Osteoblast (primary cell): ENCODE measurements at regions not wholly inside any gene's neighbourhood (a gene's known extent, or its start where the extent isn't known, plus 50 kb on each side); places are given as distances from the start of the nearest gene placed in this dataset.

ENCODE experiments used
- DNase-seq: peaks from one replicate; pipeline ENCODE4 v3.0.0; 2011; ENCODE audit warnings: low spot score, mixed read lengths; ENCODE audit not compliant: insufficient read length; ENCODE audit errors: missing footprints
- H2AFZ ChIP-seq: 2 replicates; pipeline ENCODE4 v1.6.0; 2011; ENCODE audit warnings: mild to moderate bottlenecking, low read length
- H3K27ac ChIP-seq: 2 replicates; pipeline ENCODE4 v1.5.1; 2011; ENCODE audit warnings: mild to moderate bottlenecking, low read depth, low read length, moderate library complexity
- H3K27me3 ChIP-seq: 2 replicates; pipeline ENCODE4 v1.6.0; 2012; ENCODE audit warnings: mild to moderate bottlenecking, control low read depth, inconsistent platforms, low read length, moderate library complexity; ENCODE audit not compliant: insufficient read depth
- H3K36me3 ChIP-seq: 2 replicates; pipeline ENCODE4 v1.5.1; 2011; ENCODE audit warnings: mild to moderate bottlenecking, low read length, control low read depth, moderate library complexity; ENCODE audit not compliant: insufficient read depth
- H3K4me1 ChIP-seq: 2 replicates; pipeline ENCODE4 v1.5.1; 2011; ENCODE audit warnings: mild to moderate bottlenecking, low read length, control low read depth, moderate library complexity; ENCODE audit not compliant: insufficient read depth
- H3K4me2 ChIP-seq: 2 replicates; pipeline ENCODE4 v1.6.0; 2011; ENCODE audit warnings: mild to moderate bottlenecking, low read length; ENCODE audit not compliant: insufficient read depth
- H3K4me3 ChIP-seq: fragments of 200-600 bp; sonication (generic); 3 replicates; pipeline ENCODE4 v1.5.1; 2012; ENCODE audit warnings: mild to moderate bottlenecking, low read length, inconsistent platforms; ENCODE audit not compliant: insufficient read depth
- H3K79me2 ChIP-seq: 2 replicates; pipeline ENCODE4 v1.6.0; 2012; ENCODE audit warnings: mild to moderate bottlenecking, low read length, control low read depth, inconsistent platforms; ENCODE audit not compliant: insufficient read depth
- H3K9me3 ChIP-seq: 2 replicates; pipeline ENCODE4 v1.5.1; 2011; ENCODE audit warnings: low read depth, low read length, control low read depth
- H4K20me1 ChIP-seq: 2 replicates; pipeline ENCODE4 v1.6.0; 2012; ENCODE audit warnings: mild to moderate bottlenecking, low read length, control low read depth; ENCODE audit not compliant: insufficient read depth
- TF ChIP-seq, protein P1 (sequence below): IDR thresholded peaks from 2 replicates; pipeline ENCODE4 v1.5.1; 2011; ENCODE audit warnings: mild to moderate bottlenecking, low read depth, low read length, moderate library complexity; ENCODE audit errors: extremely low read depth

DNA sequence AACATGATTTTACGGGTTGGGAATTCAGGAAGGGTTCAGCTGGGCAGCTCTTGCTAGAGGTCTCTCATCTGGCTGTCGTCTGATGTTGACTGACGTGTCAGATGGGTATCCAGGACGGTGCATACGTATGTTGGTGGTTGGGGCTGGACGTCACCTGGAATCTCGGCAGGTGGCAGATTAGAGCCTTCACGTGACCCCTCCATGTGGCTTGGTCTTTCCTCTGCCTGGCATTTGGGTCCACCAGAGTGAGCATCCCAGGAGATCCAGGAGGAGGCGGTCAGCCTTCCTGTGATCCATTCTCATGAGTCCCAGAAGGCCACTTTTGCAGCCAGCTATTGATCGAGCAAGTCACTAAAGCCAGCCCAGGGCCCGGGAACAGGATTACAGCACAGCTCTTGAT is 202.7 kb downstream of the FOXL1 start:
- no peak overlapping the region for H3K4me3 ChIP-seq
- no peak overlapping the region for H3K27ac ChIP-seq
- H3K4me2 ChIP-seq: no peak overlapping the region
- no peaks in the 10 kb centered on the region for H4K20me1 ChIP-seq
- no peaks in the 10 kb centered on the region for H3K79me2 ChIP-seq
- no peaks in the 10 kb centered on the region for H3K9me3 ChIP-seq
- TF ChIP-seq, protein P1, sequence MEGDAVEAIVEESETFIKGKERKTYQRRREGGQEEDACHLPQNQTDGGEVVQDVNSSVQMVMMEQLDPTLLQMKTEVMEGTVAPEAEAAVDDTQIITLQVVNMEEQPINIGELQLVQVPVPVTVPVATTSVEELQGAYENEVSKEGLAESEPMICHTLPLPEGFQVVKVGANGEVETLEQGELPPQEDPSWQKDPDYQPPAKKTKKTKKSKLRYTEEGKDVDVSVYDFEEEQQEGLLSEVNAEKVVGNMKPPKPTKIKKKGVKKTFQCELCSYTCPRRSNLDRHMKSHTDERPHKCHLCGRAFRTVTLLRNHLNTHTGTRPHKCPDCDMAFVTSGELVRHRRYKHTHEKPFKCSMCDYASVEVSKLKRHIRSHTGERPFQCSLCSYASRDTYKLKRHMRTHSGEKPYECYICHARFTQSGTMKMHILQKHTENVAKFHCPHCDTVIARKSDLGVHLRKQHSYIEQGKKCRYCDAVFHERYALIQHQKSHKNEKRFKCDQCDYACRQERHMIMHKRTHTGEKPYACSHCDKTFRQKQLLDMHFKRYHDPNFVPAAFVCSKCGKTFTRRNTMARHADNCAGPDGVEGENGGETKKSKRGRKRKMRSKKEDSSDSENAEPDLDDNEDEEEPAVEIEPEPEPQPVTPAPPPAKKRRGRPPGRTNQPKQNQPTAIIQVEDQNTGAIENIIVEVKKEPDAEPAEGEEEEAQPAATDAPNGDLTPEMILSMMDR: no peak
- DNase-seq: no peak
- H3K36me3 ChIP-seq: no peaks in the 10 kb centered on the region
- H3K27me3 ChIP-seq: peaks cover 4% of the 10 kb centered on the region
- H3K4me1 ChIP-seq: peaks cover 12% of the 10 kb centered on the region
- H2AFZ ChIP-seq: no peak overlapping the region

DNA sequence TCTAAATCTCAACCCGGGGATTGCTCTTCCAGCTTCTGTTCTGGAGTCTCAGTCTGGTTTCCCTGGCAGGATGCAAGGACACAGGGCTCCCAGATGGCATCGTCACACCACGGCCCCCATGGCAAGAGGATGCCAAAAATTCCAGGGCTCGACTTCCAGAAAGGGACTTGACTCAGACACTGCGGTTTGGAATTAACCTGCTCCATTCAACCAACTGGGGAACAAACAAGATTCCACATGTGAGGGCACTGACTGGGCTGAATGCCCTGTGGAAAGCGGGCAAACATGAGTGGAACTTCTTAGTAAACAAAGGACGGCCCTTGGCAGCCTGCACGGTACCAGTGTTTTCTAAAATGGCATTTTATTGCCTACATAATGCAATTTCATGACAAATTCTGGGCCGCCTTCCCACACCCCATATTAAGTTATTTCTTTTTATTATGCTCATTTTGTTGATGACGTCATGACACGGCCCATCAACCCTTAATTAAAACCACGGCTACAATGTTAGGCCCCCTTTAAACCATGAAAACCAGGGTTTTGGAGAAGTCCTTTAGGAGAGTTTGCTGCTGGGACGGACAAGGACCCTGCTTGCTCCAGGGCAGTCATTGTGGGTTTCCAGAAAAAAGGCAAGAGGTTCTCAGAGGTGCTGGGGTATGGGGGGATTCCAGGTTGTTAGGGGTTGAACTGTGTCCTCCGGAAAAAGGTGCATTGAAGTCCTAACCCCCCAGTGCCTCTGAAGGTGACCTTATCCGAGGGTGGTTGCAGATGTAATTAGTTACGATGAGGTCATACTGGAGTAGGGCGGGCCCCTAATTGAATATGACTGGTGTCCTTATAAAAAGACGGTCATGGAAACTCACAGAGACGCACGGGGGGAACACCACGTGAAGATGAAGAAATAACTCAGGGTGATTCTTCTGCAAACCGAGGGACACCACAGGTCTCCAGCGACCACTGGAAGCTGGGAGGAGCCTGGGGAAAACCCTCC is 205.6 kb downstream of the FOXL1 start:
- Histone ChIP-seq H3K4me3 (no peak overlapping the region), H3K27ac (no peak overlapping the region), H3K79me2 (no peaks in the 10 kb centered on the region), H3K4me1 (peaks cover 12% of the 10 kb centered on the region), H3K27me3 (peaks cover 3% of the 10 kb centered on the region), H4K20me1 (no peaks in the 10 kb centered on the region), H2AFZ (no peak overlapping the region), H3K9me3 (no peaks in the 10 kb centered on the region), H3K4me2 (no peak overlapping the region), H3K36me3 (no peaks in the 10 kb centered on the region)
- no peak for DNase-seq
- TF ChIP-seq, protein P1: no peak

DNA sequence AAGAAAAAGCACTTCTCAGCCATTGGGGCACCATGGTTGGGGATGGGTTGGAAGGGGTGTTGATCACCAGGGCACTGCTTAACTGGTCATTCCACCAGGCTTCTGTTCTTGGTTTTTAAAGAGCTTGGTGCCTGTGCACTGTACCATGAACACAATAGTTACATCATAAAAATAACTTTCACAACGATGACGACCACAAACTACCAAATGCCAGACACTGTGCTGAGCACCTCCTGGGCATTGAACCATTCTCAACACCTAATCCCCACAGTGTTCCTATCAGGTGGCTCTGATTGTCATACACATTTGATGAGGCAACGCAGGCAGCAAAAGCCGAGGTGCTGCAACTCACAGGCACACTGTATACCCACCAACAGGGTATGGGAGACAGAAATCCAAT is 208.0 kb downstream of the FOXL1 start:
- TF ChIP-seq, protein P1: no peak
- no peaks in the 10 kb centered on the region for H3K79me2 ChIP-seq
- no peaks in the 10 kb centered on the region for H3K36me3 ChIP-seq
- H3K4me1 ChIP-seq: peaks cover 12% of the 10 kb centered on the region
- peaks cover 3% of the 10 kb centered on the region for H3K27me3 ChIP-seq
- no peak overlapping the region for H3K4me2 ChIP-seq
- no peaks in the 10 kb centered on the region for H4K20me1 ChIP-seq
- no peak overlapping the region for H3K27ac ChIP-seq
- DNase-seq: no peak
- no peaks in the 10 kb centered on the region for H3K9me3 ChIP-seq
- H3K4me3 ChIP-seq: no peak overlapping the region
- no peak overlapping the region for H2AFZ ChIP-seq

DNA sequence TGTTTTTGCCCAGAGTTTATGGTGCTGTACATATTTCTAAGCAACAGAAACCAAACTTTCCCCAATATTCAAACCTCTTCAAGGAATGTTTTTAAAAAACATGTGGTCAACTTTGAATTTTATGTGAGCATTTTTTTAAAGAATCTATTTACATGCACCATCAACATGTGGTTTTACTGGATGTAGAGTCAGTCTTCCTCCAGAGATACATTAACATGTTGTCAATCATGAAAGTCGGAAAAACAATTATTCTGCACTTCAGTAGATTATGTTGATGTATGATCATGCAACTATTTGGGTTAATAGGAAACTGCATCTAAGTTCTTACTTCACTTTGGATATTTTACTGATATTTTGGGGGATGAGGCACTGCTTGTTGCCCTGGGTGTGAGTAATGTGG is 208.6 kb downstream of the FOXL1 start:
- Histone ChIP-seq H3K4me2 (no peak overlapping the region), H3K27me3 (peaks cover 6% of the 10 kb centered on the region)

More for the DNA sequence above, 208.6 kb downstream of the FOXL1 start:
- DNase-seq: no peak
- no peak overlapping the region for H3K27ac ChIP-seq
- H4K20me1 ChIP-seq: no peaks in the 10 kb centered on the region
- H3K36me3 ChIP-seq: no peaks in the 10 kb centered on the region
- H3K9me3 ChIP-seq: no peaks in the 10 kb centered on the region
- peaks cover 12% of the 10 kb centered on the region for H3K4me1 ChIP-seq
- TF ChIP-seq, protein P1: no peak
- H2AFZ ChIP-seq: no peak overlapping the region
- no peak overlapping the region for H3K4me3 ChIP-seq
- no peaks in the 10 kb centered on the region for H3K79me2 ChIP-seq
